Subcutaneous abdominal adipose tissue (tissue), 5 donors: ENCODE measurements at regions not wholly inside any gene's neighbourhood (a gene's known extent, or its start where the extent isn't known, plus 50 kb on each side); places are given as distances from the start of the nearest gene placed in this dataset.

Source experiments
- H3K27ac ChIP-seq: one replicate; pipeline ENCODE4 v1.7.0; 2013; ENCODE audit warnings: low read depth, mild to moderate bottlenecking, inconsistent platforms, low read length, moderate library complexity
- H3K27me3 ChIP-seq, 5 donors: one replicate each; pipeline ENCODE4 v1.7.0; 2013; ENCODE audit warnings: low read length in 5 of 5, inconsistent platforms in 1 of 5; ENCODE audit not compliant: control insufficient read depth in 5 of 5, insufficient read depth in 4 of 5
- H3K36me3 ChIP-seq, 5 donors: one replicate each; pipeline ENCODE4 v1.7.0; 2013; ENCODE audit warnings: low read length in 5 of 5; ENCODE audit not compliant: control insufficient read depth in 5 of 5, insufficient read depth in 5 of 5
- H3K4me1 ChIP-seq, 5 donors: one replicate each; pipeline ENCODE4 v1.7.0; 2013; ENCODE audit warnings: low read length in 5 of 5, mild to moderate bottlenecking in 3 of 5, moderate library complexity in 1 of 5; ENCODE audit not compliant: control insufficient read depth in 5 of 5, insufficient read depth in 5 of 5
- H3K4me3 ChIP-seq, 5 donors: one replicate each; pipeline ENCODE4 v1.7.0; 2013; ENCODE audit warnings: low read length in 5 of 5, low read depth in 1 of 5
- H3K9ac ChIP-seq, 5 donors: one replicate each; pipeline ENCODE4 v1.7.0; 2013; ENCODE audit warnings: low read length in 5 of 5, mild to moderate bottlenecking in 4 of 5, moderate library complexity in 3 of 5
- H3K9me3 ChIP-seq, 5 donors: one replicate each; pipeline ENCODE4 v1.7.0; 2013; ENCODE audit warnings: low read length in 5 of 5; ENCODE audit not compliant: control insufficient read depth in 5 of 5
- donor health status: healthy.
- donor health status: healthy.
- donor health status: healthy.
- donor health status: healthy.
- donor health status: healthy.

DNA sequence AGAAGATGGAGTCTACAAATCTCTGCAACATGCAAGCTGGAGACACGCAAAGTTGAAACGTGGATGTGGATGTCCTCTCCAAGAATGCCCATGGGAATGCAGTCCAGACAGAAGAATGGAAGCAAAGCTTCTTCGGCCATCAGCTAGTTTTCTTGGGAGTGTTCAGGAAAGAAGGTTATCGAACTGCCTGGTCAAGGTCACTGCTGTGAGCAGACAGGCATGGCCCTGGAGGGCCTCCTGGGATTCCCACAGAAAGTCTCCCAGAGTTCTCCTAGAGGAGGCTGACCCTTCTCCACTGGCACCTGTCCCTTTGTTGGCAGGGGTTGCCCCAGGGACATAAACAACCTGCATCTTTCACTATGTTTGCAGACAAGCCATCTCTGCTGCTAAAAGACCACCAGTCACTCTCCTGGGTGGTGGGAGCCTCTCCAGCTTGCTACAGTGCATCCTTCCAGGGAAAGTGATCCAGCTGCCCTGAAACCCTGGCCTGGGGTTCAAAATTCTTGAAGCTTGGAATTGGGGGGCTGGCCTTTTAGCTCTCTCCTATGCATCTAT lies 265.8 kb downstream of the SYK start:
- no peak overlapping the region for H3K4me3 ChIP-seq
- no peak overlapping the region for H3K27ac ChIP-seq
- H3K4me1 ChIP-seq = no peaks in the 10 kb centered on the region
- H3K27me3 ChIP-seq = peaks cover 0 to 2% (median 0%) of the 10 kb centered on the region in 5 donors
- no peak overlapping the region for H3K9ac ChIP-seq
- H3K9me3 ChIP-seq = peaks cover 0 to 3% (median 0%) of the 10 kb centered on the region in 5 donors
- no peaks in the 10 kb centered on the region for H3K36me3 ChIP-seq

GRCh38 chr9:91071184-91071990 lies 269.8 kb downstream of the SYK start:
- no peak overlapping the region for H3K4me3 ChIP-seq
- H3K27ac ChIP-seq = no peak overlapping the region
- H3K36me3 ChIP-seq = no peaks in the 10 kb centered on the region
- H3K9me3 ChIP-seq = peaks cover 0 to 3% (median 0%) of the 10 kb centered on the region in 5 donors
- no peak overlapping the region for H3K9ac ChIP-seq
- peaks cover 0 to 4% (median 3%) of the 10 kb centered on the region in 5 donors for H3K4me1 ChIP-seq
- H3K27me3 ChIP-seq = no peaks in the 10 kb centered on the region

- H3K4me1 ChIP-seq = peaks cover 0 to 4% (median 3%) of the 10 kb centered on the region in 5 donors
- H3K9ac ChIP-seq = no peak overlapping the region
- H3K27ac ChIP-seq = no peak overlapping the region
- H3K4me3 ChIP-seq = no peak overlapping the region
- H3K27me3 ChIP-seq = no peaks in the 10 kb centered on the region
- peaks cover 0 to 3% (median 0%) of the 10 kb centered on the region in 5 donors for H3K9me3 ChIP-seq
- no peaks in the 10 kb centered on the region for H3K36me3 ChIP-seq
Measured at GRCh38 chr9:91073049-91073810, 271.6 kb downstream of the SYK start.

DNA sequence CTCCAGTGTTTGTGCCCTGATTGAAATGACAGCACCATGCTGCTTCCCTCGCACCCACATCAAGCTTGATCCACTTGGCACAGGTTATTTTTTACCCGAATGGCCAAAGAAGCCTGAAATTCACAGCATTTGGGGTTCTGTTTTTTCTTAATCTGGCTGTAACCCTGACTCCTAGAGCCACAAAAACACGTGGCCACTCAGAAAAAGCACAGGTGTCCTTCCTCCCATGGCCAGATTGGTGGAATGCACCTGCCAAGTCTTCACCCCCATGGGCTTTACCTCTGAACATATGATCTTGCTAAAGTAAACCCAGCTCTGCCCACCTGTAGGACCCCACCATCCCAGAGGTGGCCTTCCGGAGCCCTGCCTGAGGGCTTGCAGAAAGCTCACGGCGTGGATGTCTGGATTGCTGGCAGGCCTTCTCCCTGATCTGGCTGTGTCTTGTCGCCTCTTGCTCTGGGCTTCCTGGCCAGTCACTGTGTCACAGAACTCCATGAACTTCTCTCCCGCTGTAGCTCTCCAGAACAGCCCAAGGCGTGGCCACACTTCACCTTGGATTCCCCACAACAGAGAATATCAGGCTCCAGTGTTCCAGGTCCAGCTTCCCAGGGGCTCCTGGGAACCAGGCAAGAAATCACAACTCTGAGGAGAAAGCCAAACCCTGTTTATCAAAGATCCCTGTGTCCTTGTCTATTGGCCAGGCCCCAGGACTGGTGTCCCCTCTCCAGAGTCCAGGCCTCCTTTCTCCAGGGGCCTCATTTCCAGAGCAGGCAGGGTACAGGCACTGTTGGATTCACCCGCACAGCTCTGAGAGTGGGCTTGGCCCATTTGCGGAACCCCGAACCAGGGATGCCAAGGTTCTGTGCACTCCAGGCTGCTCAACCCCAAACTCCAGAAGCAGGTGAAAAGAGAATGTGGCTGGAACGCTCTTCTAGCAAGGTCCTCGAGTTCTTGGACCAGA lies 272.5 kb downstream of the SYK start:
- no peak overlapping the region for H3K27ac ChIP-seq
- H3K27me3 ChIP-seq = no peaks in the 10 kb centered on the region
- H3K4me1 ChIP-seq = peaks cover 0 to 4% (median 3%) of the 10 kb centered on the region in 5 donors
- H3K4me3 ChIP-seq = no peak overlapping the region
- no peak overlapping the region for H3K9ac ChIP-seq
- H3K9me3 ChIP-seq = peaks cover 0 to 3% (median 0%) of the 10 kb centered on the region in 5 donors
- H3K36me3 ChIP-seq = no peaks in the 10 kb centered on the region

DNA sequence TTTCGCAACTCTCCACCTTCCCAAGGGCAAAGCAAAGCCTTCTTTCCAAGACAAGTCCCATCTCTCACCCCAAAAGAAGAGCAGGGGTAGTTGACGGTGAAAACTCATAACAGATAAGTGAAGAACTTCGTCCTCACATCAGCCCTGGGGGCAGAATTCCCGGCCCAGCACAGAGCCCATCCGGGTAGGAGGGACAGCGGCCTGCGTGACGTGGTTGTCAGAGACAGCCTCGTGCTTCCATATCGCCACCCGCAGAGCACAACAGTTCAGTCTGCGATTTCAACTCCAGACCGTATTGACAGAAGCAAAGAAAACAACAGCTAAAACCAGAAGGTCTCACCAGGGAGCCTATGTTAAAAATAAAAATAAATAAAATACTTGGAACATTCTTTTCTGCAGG lies 273.2 kb downstream of the SYK start:
- no peaks in the 10 kb centered on the region for H3K36me3 ChIP-seq
- H3K9ac ChIP-seq = no peak overlapping the region
- no peaks in the 10 kb centered on the region for H3K9me3 ChIP-seq
- no peak overlapping the region for H3K27ac ChIP-seq
- H3K27me3 ChIP-seq = no peaks in the 10 kb centered on the region
- H3K4me3 ChIP-seq = no peak overlapping the region
- peaks cover 0 to 4% (median 3%) of the 10 kb centered on the region in 5 donors for H3K4me1 ChIP-seq

GRCh38 chr9:91075279-91075678 lies 273.7 kb downstream of the SYK start:
- no peak overlapping the region for H3K9ac ChIP-seq
- H3K4me1 ChIP-seq = peaks cover 0 to 4% (median 3%) of the 10 kb centered on the region in 5 donors
- no peaks in the 10 kb centered on the region for H3K36me3 ChIP-seq
- no peak overlapping the region for H3K27ac ChIP-seq
- no peaks in the 10 kb centered on the region for H3K27me3 ChIP-seq
- H3K4me3 ChIP-seq = no peak overlapping the region
- no peaks in the 10 kb centered on the region for H3K9me3 ChIP-seq

DNA sequence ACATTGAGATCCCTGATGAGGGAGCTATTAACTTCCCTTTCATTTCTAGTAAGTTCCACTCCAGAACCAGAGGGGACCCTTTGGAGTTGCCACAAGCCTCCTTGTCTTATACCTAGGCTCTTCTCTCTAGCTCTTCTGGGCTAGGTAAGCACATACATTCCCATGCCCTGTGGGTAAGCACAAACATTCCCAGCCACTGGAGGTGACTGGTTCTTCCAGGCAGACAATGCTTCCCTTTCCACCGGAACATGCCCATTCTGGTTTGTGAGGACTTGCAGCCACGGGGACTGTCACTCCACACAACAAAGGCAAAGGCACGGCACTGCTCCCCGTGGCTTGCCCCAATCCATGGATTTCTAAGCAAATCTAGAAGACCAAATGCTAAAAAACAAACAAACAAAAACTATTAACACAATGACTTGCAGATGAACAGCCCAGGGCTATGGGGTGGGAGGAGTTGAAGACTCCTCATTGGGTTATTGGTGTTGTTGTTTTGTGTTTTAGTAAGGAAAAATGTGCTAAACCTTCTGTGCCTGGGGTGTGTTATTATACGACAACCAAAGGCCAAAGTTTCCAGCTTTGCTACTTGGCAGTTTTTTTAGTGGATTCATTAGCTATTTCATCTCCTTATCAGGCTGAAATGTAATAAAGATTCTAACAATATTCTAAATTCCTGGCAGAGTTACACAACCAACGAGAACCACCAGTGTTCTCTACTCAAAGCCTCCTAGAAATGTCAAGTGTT lies 276.2 kb downstream of the SYK start:
- H3K27ac ChIP-seq = no peak overlapping the region
- peaks cover 0 to 3% (median 2%) of the 10 kb centered on the region in 5 donors for H3K4me1 ChIP-seq
- no peak overlapping the region for H3K9ac ChIP-seq
- H3K27me3 ChIP-seq = no peaks in the 10 kb centered on the region
- no peaks in the 10 kb centered on the region for H3K36me3 ChIP-seq
- H3K9me3 ChIP-seq = no peaks in the 10 kb centered on the region
- H3K4me3 ChIP-seq = no peak overlapping the region

DNA sequence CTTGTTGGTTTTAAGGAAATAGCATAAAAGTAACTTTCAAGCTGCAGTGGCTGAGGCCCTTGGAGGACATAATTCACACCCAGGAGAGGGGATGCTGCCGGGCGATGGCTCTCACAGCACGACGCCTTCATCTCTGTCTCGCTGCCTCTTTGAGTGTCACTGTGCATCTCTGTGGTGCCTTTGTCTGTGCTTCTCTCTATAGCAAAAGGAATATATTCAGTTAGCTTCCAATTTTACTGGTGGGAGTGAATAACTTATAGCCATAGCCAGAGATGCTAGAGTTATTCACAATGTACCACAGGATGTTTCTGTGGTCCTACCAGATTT lies 276.7 kb downstream of the SYK start:
- Histone ChIP-seq H3K27me3 (no peaks in the 10 kb centered on the region), H3K9ac (no peak overlapping the region), H3K27ac (no peak overlapping the region), H3K36me3 (no peaks in the 10 kb centered on the region), H3K9me3 (no peaks in the 10 kb centered on the region), H3K4me1 (no peaks in the 10 kb centered on the region), H3K4me3 (no peak overlapping the region)

- Histone ChIP-seq H3K36me3 (no peaks in the 10 kb centered on the region), H3K4me3 (no peak overlapping the region), H3K4me1 (no peaks in the 10 kb centered on the region), H3K9ac (no peak overlapping the region), H3K27me3 (no peaks in the 10 kb centered on the region), H3K9me3 (peaks cover 0 to 3% (median 0%) of the 10 kb centered on the region in 5 donors), H3K27ac (no peak overlapping the region)
Measured at GRCh38 chr9:91082731-91083130, 279.0 kb downstream of the AUH start.
